HepG2 (cell line): ENCODE measurements at regions not wholly inside any gene's neighbourhood (a gene's known extent, or its start where the extent isn't known, plus 50 kb on each side); places are given as distances from the start of the nearest gene placed in this dataset.

Experiments
- ATAC-seq: fragments of 200-7000 bp; cut with Tn5 transposase; 3 replicates; pipeline ENCODE4 v1.9.1; 2020; ENCODE audit warnings: mild to moderate bottlenecking, moderate library complexity
- BruUV-seq: library from RNA; stranded (reverse); fragments of 400-500 nt; replicated peaks from 2 replicates; lab custom pipeline; 2021; lab: Mats Ljungman, UMichigan
- CTCF ChIA-PET: fragments of 300-600 bp; formaldehyde crosslinking; extraction: SDS; loops from one replicate; lab custom pipeline; 2021; ENCODE audit warnings: low total read pairs, inconsistent platforms, low intra/inter-chr PET ratio; lab: Yijun Ruan, JAX
- POLR2A ChIA-PET: fragments of 350-600 bp; sonication (Branson Sonifier 250); formaldehyde crosslinking; loops from one replicate; lab custom pipeline; 2020; ENCODE audit warnings: antibody characterized with exemption, inconsistent platforms; lab: Yijun Ruan, JAX
- DNase-seq: peaks from one replicate; pipeline ENCODE4 v3.0.0-alpha.2; 2015; ENCODE audit warnings: low spot score
- FAIRE-seq: peaks from 3 replicates; lab custom pipeline; 2011; peaks lifted over from hg19 to GRCh38; lab: Jason Lieb, UNC
- H2AFZ ChIP-seq: one replicate; pipeline ENCODE4 v1.6.1; 2011; ENCODE audit warnings: low read length, inconsistent platforms
- H3K27ac ChIP-seq: fragments of 300-600 bp; 3 replicates; pipeline ENCODE4 v1.8.0; 2011; ENCODE audit warnings: mixed run types, mild to moderate bottlenecking, mixed read lengths, low read length, inconsistent platforms; ENCODE audit not compliant: insufficient read depth; ENCODE audit errors: extremely low read length
- H3K27me3 ChIP-seq, 2 experiments: fragments of 200-600 bp in 1 of 2; 2 replicates in 1 of 2; 3 replicates in 1 of 2; pipeline versions ENCODE4 v1.6.0 to v1.8.0; 2011; ENCODE audit warnings: low read length in 2 of 2, mild to moderate bottlenecking in 2 of 2, moderate library complexity in 2 of 2, inconsistent platforms in 1 of 2; ENCODE audit not compliant: insufficient read depth in 2 of 2, control insufficient read depth in 1 of 2
- H3K36me3 ChIP-seq, 2 experiments: fragments of 200-600 bp in 1 of 2; replicated peaks in 1 of 2; 2 replicates in 1 of 2; 3 replicates in 1 of 2; pipeline versions ENCODE4 v1.5.1 to v1.8.0; 2011; ENCODE audit warnings: low read length in 2 of 2, inconsistent platforms in 1 of 2; ENCODE audit not compliant: insufficient read depth in 2 of 2, control insufficient read depth in 1 of 2
- H3K4me1 ChIP-seq: 2 replicates; pipeline ENCODE4 v1.5.1; 2012; ENCODE audit warnings: low read length, inconsistent platforms; ENCODE audit not compliant: insufficient read depth
- H3K4me2 ChIP-seq: 2 replicates; pipeline ENCODE4 v1.6.0; 2011; ENCODE audit warnings: low read depth, low read length, inconsistent platforms
- H3K4me3 ChIP-seq, 3 experiments: fragments of 200-600 bp in 1 of 3; sonication (generic), shearing (Covaris generic) in 1 of 3; replicated peaks in 1 of 3; 2 replicates each; pipeline ENCODE4 v1.5.1; 2011 to 2016; ENCODE audit warnings: low read length in 3 of 3, inconsistent platforms in 2 of 3, low read depth in 2 of 3, mild to moderate bottlenecking in 2 of 3, control low read depth in 1 of 3, mixed read lengths in 1 of 3; ENCODE audit not compliant: insufficient read depth in 1 of 3
- H3K79me2 ChIP-seq: one replicate; pipeline ENCODE4 v1.6.1; 2011; ENCODE audit warnings: low read length, inconsistent platforms; ENCODE audit not compliant: insufficient read depth
- H3K9ac ChIP-seq: 2 replicates; pipeline ENCODE4 v1.6.0; 2011; ENCODE audit warnings: mild to moderate bottlenecking, low read depth, low read length, inconsistent platforms; ENCODE audit not compliant: insufficient read depth
- H3K9me3 ChIP-seq: 2 replicates; pipeline ENCODE4 v1.5.1; 2012; ENCODE audit warnings: mild to moderate bottlenecking, low read length
- H4K20me1 ChIP-seq: 2 replicates; pipeline ENCODE4 v1.6.0; 2011; ENCODE audit warnings: inconsistent platforms, mild to moderate bottlenecking, low read length, moderate library complexity; ENCODE audit not compliant: insufficient read depth
- MAFF ChIP-seq: IDR thresholded peaks from 2 replicates; pipeline ENCODE4 v1.6.1; 2011; ENCODE audit warnings: low read depth, low read length, improper control_type of control experiment
- MAFK ChIP-seq, 2 experiments: IDR thresholded peaks in 1 of 2; conservative IDR thresholded peaks in 1 of 2; 2 replicates each; pipeline ENCODE4 v1.6.1; 2011; ENCODE audit warnings: improper control_type of control experiment in 2 of 2, low read length in 2 of 2
- NFIB ChIP-seq: sonication (generic); formaldehyde crosslinking; IDR thresholded peaks from 2 replicates; pipeline ENCODE4 v1.9.0; 2021; ENCODE audit warnings: missing genetic modification reagents, mild to moderate bottlenecking, borderline replicate concordance
- ZNF720 ChIP-seq: sonication (generic); formaldehyde crosslinking; IDR thresholded peaks from 2 replicates; pipeline ENCODE4 v1.4.0; 2020; ENCODE audit warnings: missing genetic modification reagents
- WGBS: methylation state at CpG from one replicate; pipeline ENCODE4 v1.1.6; 2017; ENCODE audit warnings: low lambda C conversion rate; 5-methylcytosine and 5-hydroxymethylcytosine counted together
- in situ Hi-C: cut with HindIII; loops from 2 replicates; pipeline ENCODE4 v1.10.0; 2017; ENCODE audit warnings: low pct_unique_long_range_greater_than_20kb; ENCODE audit not compliant: extremely low pct_ligation_motif_present
- intact Hi-C: fragments of 100-400 bp; cut with micrococcal nuclease; formaldehyde crosslinking; loops from one replicate; pipeline ENCODE4 v1.10.0; 2022; ENCODE audit not compliant: unreplicated experiment
- TF ChIP-seq, protein P1 (sequence below): IDR thresholded peaks from 2 replicates; pipeline ENCODE4 v1.6.1; 2012; ENCODE audit warnings: inconsistent platforms
- TF ChIP-seq, protein P2 (sequence below): sonication (generic); formaldehyde crosslinking; IDR thresholded peaks from 2 replicates; pipeline ENCODE4 v1.4.0; 2020; ENCODE audit warnings: mild to moderate bottlenecking, missing genetic modification reagents

DNA sequence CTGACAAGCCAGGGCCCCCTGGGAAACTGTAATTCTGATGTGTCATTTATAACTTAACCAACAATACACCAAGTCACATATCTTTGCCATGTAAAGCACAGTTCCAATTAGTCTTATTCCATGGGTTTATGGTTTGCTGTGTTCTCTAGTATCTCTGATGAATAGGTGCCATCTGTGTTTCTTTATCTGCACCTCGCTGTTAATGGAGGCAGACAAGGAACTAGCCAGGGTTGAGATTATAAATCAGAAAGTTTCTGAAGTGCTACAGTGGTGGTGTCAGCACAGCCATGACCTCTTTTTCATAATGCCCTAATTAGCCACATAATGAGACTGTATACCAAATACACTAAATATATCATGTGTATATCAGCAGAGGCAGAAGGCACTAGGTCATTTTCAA, 866.4 kb downstream of the PLOD2 start:
- ChIA-PET POLR2A (no interaction called here), CTCF (no interaction called here)
- Histone ChIP-seq H3K36me3 (no peaks in the 10 kb centered on the region), H3K4me3 (no peak overlapping the region), H3K4me1 (no peaks in the 10 kb centered on the region), H2AFZ (no peak overlapping the region), H3K79me2 (no peaks in the 10 kb centered on the region), H3K9me3 (no peaks in the 10 kb centered on the region), H3K27ac (no peak overlapping the region), H3K4me2 (no peak overlapping the region), H3K9ac (no peak overlapping the region), H3K27me3 (no peaks in the 10 kb centered on the region), H4K20me1 (no peaks in the 10 kb centered on the region)
- no TSS peak for BruUV-seq
- ATAC-seq (no peak), DNase-seq (no peak), FAIRE-seq (no peak)
- in situ Hi-C loops = no loop called here
- intact Hi-C loops = no loop called here
- WGBS = 0% methylated on average over 1 of the region's 1 CpG
- TF ChIP-seq, protein P1, sequence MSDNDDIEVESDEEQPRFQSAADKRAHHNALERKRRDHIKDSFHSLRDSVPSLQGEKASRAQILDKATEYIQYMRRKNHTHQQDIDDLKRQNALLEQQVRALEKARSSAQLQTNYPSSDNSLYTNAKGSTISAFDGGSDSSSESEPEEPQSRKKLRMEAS = no peak
- TF ChIP-seq ZNF720 (CRISPR knock-in tag) = no peak
- TF ChIP-seq, protein P2, sequence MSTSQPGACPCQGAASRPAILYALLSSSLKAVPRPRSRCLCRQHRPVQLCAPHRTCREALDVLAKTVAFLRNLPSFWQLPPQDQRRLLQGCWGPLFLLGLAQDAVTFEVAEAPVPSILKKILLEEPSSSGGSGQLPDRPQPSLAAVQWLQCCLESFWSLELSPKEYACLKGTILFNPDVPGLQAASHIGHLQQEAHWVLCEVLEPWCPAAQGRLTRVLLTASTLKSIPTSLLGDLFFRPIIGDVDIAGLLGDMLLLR (CRISPR knock-in tag) = no peak

DNA sequence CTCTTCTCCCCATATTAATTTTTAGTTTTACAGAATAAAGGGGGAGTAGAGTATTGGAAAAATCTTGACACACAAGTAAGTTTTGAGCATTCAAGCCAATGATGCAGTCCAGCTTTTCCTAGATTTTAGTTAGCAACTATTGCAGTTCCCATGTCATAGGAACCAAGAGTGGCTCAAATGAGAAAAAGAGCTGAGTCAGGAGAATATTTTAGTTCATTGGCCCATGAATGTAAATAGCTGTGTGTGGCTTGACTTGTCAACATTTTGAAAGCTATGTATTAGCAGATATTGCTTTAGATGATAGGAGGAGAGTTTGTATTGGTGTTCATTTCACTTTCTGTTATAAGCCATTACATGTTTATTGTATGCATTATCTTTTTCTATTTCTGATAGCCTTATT, 853.7 kb downstream of the PLOD2 start:
- TF ChIP-seq MAFF (peak; percentile 94), MAFK (conservative IDR thresholded peaks at IDR 0.05 in 1 of 2, IDR thresholded peaks at IDR 0.05 in 1 of 2; ENCODE audit: low read length in 2 of 2) (peak; percentile 84 to 96), NFIB (no peak)
- ATAC-seq = no peak
- intact Hi-C loops (no loop called here), in situ Hi-C loops (no loop called here)
- Histone ChIP-seq H3K9me3 (no peaks in the 10 kb centered on the region), H3K9ac (no peak overlapping the region), H3K27me3 (no peaks in the 10 kb centered on the region), H3K4me1 (no peaks in the 10 kb centered on the region), H3K36me3 (no peaks in the 10 kb centered on the region), H3K27ac (no peak overlapping the region), H3K4me2 (no peak overlapping the region), H3K4me3 (no peak overlapping the region), H2AFZ (no peak overlapping the region), H4K20me1 (no peaks in the 10 kb centered on the region), H3K79me2 (no peaks in the 10 kb centered on the region)
- no peak for DNase-seq
- no TSS peak for BruUV-seq
- POLR2A ChIA-PET = no interaction called here
- CTCF ChIA-PET = no interaction called here
- no peak for FAIRE-seq
